Fibroblast of lung (primary cell): ENCODE measurements at regions not wholly inside any gene's neighbourhood (a gene's known extent, or its start where the extent isn't known, plus 50 kb on each side); places are given as distances from the start of the nearest gene placed in this dataset.

Experiments
- EZH2 ChIP-seq: IDR thresholded peaks from 2 replicates; pipeline ENCODE4 v1.5.1; 2012; ENCODE audit warnings: low read length, control low read depth, mild to moderate bottlenecking; ENCODE audit errors: missing control alignments
- TF ChIP-seq, protein P1 (sequence below), 2 donors: IDR thresholded peaks in 1 of 2; conservative IDR thresholded peaks in 1 of 2; 1 replicate in 1 of 2; 2 replicates in 1 of 2; pipeline ENCODE4 v1.5.1; 2011 to 2012; ENCODE audit warnings: low read length in 2 of 2, control low read depth in 1 of 2, inconsistent platforms in 1 of 2, low read depth in 1 of 2, mild to moderate bottlenecking in 1 of 2

DNA sequence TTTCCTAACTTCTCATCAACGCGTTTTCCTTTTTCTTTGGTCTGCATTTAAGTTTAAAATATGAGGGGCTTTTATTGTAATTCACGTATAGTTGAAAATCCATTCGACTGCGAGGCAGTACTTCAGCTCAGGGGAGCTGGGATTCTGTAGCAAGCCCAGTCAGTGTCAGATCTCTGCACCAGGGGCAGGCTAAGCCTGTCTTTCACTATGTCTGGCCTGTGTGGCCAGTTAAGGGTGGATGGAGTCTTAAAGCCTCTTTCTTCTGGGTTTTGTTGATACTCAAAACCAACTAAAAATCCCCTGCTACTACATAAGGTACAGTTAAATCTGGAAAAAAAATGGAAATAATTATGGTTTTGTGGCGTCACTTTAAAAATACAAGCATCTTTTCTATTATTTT is 124.7 kb downstream of the TYW3 start:
- TF ChIP-seq, protein P1, sequence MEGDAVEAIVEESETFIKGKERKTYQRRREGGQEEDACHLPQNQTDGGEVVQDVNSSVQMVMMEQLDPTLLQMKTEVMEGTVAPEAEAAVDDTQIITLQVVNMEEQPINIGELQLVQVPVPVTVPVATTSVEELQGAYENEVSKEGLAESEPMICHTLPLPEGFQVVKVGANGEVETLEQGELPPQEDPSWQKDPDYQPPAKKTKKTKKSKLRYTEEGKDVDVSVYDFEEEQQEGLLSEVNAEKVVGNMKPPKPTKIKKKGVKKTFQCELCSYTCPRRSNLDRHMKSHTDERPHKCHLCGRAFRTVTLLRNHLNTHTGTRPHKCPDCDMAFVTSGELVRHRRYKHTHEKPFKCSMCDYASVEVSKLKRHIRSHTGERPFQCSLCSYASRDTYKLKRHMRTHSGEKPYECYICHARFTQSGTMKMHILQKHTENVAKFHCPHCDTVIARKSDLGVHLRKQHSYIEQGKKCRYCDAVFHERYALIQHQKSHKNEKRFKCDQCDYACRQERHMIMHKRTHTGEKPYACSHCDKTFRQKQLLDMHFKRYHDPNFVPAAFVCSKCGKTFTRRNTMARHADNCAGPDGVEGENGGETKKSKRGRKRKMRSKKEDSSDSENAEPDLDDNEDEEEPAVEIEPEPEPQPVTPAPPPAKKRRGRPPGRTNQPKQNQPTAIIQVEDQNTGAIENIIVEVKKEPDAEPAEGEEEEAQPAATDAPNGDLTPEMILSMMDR (conservative IDR thresholded peaks at IDR 0.05 in 1 of 2, IDR thresholded peaks at IDR 0.05 in 1 of 2; ENCODE audit: low read depth in 1 of 2, low read length in 2 of 2), result no peak
- no peak for TF ChIP-seq EZH2
